ENCODE measurements at regions not wholly inside any gene's neighbourhood (a gene's known extent, or its start where the extent isn't known, plus 50 kb on each side); places are given as distances from the start of the nearest gene placed in this dataset.

DNA sequence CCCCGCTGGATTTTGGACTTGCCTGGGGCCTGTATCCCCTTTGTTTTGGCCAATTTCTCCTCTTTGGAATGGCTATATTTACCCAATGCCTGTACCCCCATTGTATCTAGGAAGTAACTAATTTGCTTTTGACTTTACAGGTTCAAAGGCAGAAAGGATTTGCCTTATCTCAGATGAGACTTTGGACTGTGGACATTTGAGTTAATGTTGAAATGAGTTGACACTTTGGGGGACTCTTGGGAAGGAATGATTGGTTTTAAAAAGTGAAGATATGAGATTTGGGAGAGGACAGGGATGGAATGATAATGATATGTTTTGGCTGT is 1220.3 kb upstream of the CITED2 start:
- no peak for DNase-seq (ENCODE audit: low read depth)

DNA sequence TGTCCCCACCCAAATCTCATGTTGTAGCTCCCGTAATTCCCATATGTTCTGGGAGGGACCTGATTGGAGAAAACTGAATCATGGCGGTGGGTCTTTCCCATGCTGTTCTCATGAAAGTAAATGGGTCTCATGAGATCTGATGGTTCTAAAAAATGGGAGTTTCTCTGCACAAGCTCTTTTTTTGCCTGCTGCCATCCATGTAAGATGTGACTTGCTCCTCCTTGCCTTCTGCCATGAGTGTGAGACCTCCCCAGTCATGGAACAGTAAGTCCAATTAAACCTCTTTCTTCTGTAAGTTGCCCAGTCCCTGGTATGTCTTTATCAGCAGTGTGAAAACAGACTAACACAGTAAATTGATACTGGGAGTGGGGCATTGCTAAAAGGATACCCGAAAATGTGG is 1218.4 kb upstream of the CITED2 start:
- DNase-seq (ENCODE audit: low read depth), result no peak

DNA sequence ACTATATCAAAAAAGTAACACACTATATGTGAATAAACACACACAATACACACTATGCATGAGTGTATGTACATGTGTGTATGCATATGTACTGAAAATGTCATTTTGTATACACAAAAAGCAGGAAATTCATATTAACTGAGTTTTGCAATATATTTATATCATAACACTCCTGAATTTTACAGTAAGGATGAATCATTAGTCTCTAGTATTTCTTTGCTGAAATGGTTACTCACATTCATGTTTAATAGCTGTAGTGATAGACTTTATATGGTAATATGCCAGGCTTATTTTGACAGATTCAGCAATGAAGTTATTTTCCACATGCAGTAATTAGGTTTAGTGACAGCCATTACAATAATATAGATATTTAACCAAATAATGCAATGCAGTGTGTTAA is 1216.2 kb upstream of the CITED2 start:
- DNase-seq (ENCODE audit: low read depth), result no peak

- no peak for DNase-seq (ENCODE audit: low read depth)
Observed at GRCh38 chr6:140586426-140587061, 1212.1 kb upstream of the CITED2 start.

DNA sequence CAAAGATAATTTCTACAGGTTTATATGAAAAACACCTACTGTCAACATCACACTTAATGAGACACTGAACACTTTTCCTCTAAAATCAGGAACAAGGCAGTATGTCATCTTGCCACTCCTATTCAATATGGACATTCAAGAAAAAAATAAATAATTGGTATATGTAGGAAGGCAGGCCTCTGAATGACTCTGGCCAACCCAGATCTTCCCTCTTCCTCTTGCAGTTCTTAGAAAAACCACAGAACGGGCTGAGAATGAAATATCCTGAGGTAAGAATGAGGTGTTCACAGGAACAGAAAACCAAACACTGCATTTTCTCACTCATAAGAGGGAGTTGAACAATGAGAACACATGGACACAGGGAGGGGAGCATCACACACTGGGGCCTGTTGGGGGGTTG is 1207.2 kb upstream of the CITED2 start:
- no peak for DNase-seq (ENCODE audit: low read depth)

GRCh38 chr6:140579918-140580317 is 1205.5 kb upstream of the CITED2 start:
- no peak for DNase-seq (ENCODE audit: low read depth)

DNA sequence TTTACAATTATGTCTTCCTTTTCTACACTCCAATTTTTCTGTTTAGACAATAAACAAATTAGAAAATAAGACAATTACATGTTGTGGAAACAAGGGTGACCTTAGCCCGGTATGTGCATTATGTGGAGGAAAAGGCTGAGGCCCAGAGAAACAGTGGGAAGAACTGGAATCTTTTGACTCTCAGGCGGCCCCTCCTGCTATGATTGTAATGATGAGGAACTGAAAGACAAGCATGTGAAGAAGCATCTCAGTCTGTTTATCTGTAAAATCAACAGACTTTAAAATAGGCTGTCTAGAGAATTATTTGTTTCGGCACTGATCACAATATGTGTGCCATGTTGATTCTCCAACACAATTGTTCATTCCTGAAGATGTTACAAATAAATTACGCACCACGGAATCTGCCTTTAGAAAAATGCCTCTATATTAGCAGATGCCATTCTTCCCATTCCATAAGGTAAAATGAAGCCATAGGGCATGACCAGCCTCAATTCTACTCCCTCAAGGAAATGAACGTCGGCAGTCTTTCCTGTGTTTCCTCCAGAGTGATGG is 1201.6 kb upstream of the CITED2 start:
- DNase-seq (ENCODE audit: low read depth), result no peak

- no peak for DNase-seq (ENCODE audit: low read depth)
Observed at GRCh38 chr6:140572867-140573266, 1198.4 kb upstream of the CITED2 start.

DNA sequence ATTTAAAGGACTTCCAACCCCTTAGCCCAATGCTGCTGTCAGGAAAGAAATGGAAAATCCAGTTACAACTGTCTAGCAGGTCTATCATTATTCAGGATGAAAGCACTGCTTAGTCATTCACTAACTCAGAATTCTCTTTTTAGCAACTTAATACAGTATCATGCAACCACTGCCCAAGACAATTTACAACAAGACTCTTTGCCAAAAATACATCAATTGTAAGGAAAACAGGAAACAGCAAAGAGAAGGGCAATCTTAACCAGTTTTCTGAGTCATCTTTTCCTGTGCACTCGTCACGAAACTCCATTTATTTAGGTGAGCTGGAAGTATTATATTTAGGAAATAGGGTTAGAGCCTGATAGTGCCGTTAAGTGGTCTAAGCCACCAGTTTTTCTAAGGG is 1197.7 kb upstream of the CITED2 start:
- peak; percentile 73 for DNase-seq (ENCODE audit: low read depth)

- no peak for DNase-seq (ENCODE audit: low read depth)
Observed at GRCh38 chr6:140571145-140571544, 1196.7 kb upstream of the CITED2 start.

DNA sequence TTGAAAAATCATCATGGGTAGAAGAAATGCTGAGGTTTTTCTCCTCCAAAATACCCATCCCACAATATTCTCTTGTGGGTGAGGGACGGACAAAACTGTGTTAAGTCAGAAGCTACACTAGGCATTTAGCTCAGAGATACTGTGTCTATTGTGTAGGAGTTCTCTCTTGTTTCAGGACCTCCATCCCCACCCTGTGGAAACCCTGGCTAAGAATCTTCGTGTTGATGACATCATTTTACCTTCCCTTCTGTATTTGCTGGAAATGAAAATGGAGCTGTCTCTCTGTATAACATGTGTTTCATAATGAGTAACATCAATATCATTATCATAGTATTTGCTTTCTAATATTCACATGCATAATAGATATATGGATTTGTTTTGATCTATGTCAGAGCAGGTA is 1193.0 kb upstream of the CITED2 start:
- no peak for DNase-seq (ENCODE audit: low read depth)

DNA sequence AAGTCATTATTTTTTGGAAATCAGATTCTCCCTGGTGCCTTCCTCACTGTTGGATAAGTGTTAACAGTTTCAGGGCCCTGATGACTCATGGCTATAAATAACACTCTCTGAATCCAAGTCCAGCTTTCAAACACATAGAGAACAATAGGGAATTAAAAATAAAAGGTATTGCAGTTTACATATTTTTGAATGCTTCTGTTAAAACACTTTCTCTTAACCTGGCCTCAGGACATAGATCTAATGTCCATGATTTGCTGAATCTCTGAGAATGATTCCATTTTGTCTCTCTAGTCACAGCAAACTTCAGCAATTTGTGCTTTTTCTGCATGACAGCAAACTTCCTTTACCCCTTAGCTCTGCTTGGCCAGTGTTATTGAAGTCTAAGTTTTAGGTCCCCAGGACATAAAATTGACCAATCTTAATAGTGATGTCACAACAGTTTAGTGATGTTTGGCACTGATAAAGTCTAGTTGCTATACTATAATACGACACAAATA is 1192.4 kb upstream of the CITED2 start:
- DNase-seq (ENCODE audit: low read depth), result peak; percentile 46

DNA sequence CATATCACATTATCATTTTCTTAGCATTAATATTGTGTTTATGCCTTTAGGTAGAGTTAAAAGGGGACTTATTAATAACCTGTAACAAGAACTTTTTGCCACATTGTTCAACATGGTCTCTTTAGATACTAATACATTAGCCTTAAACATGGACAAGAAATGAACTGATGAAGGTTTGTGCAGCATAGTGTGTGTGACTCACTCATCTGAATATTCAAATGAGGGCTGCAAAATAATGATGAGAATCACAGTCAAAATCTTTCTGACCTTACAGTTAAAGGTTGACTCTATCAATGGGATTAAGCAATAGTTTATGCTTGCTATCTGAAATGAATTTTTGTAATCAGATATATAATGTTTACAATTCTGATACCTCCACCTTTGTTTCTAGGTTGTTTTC is 1189.3 kb upstream of the CITED2 start:
- no peak for DNase-seq (ENCODE audit: low read depth)

- DNase-seq (ENCODE audit: low read depth), result no peak
Observed at GRCh38 chr6:140561701-140562100, 1187.3 kb upstream of the CITED2 start.

DNA sequence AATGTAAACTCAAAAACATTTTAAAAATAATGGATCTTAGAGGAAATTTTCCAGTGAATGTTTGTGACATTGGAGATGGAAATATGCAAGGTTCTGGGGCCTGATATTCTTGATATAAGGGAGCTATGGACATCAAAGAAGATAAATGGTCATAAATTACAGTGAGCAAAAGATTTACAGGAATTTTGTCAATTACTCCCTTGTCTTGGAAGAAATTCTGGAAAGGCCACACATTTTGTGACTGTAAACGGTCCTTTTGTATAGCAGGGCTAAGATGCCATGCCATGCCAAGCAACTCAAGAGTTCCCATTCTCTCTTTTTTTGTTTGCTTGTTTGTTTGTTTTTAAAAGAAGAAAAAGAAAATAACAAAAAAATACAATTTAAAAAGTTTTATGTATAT is 1186.2 kb upstream of the CITED2 start:
- DNase-seq (ENCODE audit: low read depth), result no peak

- DNase-seq (ENCODE audit: low read depth), result no peak
Observed at GRCh38 chr6:140559458-140559857, 1185.0 kb upstream of the CITED2 start.

GRCh38 chr6:140554421-140554820 is 1180.0 kb upstream of the CITED2 start:
- no peak for DNase-seq (ENCODE audit: low read depth)

DNA sequence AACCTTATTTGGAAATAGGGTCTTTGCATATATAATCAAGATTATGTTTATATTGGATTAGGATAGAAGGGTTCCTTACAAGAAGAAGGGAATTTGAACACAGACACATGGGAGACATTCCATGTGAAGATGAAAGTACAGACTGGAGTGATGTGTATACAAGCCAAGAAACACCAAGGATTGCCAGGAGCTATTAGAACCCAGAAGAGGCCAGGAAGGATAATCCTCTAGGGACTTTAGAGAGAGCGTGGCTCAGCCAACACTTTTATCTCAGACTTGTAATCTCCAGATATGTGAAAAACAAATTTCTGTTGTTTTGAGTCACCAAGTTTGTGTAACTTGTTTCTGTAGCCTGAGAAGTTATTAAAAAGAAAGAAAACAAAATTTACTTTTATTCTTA is 1173.9 kb upstream of the CITED2 start:
- DNase-seq (ENCODE audit: low read depth), result no peak

DNA sequence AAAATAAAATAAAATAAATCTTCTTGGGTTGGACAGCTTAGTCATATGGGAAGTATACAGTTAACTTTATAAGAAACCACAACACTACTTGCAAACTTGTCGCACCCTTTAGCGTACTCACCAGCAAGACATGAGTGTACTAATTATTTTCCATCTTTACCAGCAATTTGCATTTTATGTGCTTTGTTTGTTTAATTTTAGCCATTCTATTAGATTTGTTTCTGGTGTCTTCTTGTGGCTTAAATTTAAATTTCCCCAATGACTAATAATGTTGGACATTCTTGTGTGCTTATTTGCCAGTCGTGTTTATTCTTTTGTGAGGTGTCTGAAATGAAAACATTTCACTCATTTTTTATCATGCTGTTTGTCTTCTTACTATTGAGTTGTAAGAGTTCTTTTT is 1172.2 kb upstream of the CITED2 start:
- peak; percentile 66 for DNase-seq (ENCODE audit: low read depth)

DNA sequence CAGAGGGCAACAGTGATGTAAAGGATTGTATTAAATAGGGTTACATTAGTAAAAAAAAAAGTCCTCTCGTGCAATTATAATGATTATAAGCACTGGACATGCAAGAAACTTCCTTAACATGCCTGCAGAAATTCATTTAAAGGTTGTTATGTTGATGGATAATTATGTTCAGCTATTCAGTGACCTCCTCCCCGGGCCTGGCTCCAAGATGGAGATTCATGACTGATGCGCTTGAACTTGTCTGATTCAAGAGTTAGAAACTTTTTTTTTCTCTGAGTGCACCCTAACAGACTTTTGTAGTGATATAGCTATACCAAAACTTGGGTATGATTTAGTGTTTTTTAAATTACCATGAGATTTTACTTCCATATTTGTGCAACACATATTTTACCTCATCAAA is 1170.0 kb upstream of the CITED2 start:
- DNase-seq (ENCODE audit: low read depth), result no peak

- no peak for DNase-seq (ENCODE audit: low read depth)
Observed at GRCh38 chr6:140542863-140543262, 1168.4 kb upstream of the CITED2 start.

- no peak for DNase-seq (ENCODE audit: low read depth)
Observed at GRCh38 chr6:140541288-140541687, 1166.8 kb upstream of the CITED2 start.

GRCh38 chr6:140540743-140541142 is 1166.3 kb upstream of the CITED2 start:
- no peak for DNase-seq (ENCODE audit: low read depth)

- DNase-seq (ENCODE audit: low read depth), result peak; percentile 17
Observed at GRCh38 chr6:140538926-140539325, 1164.5 kb upstream of the CITED2 start.
